GM10266 (cell line): ENCODE measurements at regions not wholly inside any gene's neighbourhood (a gene's known extent, or its start where the extent isn't known, plus 50 kb on each side); places are given as distances from the start of the nearest gene placed in this dataset.
"Not testable (repeated sequence)": the region's sequence is repeated elsewhere in the genome, so short reads cannot be mapped to it uniquely, and the experiment has no call there.

Experiments
- DNase-seq: peaks from one replicate; pipeline ENCODE4 v3.0.0; 2012; ENCODE audit errors: extremely low spot score
- TF ChIP-seq, protein P1 (sequence below): IDR thresholded peaks from 2 replicates; pipeline ENCODE4 v1.5.1; 2012; ENCODE audit warnings: mild to moderate bottlenecking, low read depth; ENCODE audit not compliant: control insufficient read depth, insufficient read depth; ENCODE audit errors: missing control alignments

- no peak for DNase-seq
These were observed 303.1 kb upstream of the CDYL start for GRCh38 chr6:4472969-4473642.

GRCh38 chr6:4472222-4472621, 304.0 kb upstream of the CDYL start:
- DNase-seq = no peak
- TF ChIP-seq, protein P1, sequence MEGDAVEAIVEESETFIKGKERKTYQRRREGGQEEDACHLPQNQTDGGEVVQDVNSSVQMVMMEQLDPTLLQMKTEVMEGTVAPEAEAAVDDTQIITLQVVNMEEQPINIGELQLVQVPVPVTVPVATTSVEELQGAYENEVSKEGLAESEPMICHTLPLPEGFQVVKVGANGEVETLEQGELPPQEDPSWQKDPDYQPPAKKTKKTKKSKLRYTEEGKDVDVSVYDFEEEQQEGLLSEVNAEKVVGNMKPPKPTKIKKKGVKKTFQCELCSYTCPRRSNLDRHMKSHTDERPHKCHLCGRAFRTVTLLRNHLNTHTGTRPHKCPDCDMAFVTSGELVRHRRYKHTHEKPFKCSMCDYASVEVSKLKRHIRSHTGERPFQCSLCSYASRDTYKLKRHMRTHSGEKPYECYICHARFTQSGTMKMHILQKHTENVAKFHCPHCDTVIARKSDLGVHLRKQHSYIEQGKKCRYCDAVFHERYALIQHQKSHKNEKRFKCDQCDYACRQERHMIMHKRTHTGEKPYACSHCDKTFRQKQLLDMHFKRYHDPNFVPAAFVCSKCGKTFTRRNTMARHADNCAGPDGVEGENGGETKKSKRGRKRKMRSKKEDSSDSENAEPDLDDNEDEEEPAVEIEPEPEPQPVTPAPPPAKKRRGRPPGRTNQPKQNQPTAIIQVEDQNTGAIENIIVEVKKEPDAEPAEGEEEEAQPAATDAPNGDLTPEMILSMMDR = no peak

More at GRCh38 chr6:4472969-4473642, 303.1 kb upstream of the CDYL start:
- TF ChIP-seq, protein P1 = no peak

DNA sequence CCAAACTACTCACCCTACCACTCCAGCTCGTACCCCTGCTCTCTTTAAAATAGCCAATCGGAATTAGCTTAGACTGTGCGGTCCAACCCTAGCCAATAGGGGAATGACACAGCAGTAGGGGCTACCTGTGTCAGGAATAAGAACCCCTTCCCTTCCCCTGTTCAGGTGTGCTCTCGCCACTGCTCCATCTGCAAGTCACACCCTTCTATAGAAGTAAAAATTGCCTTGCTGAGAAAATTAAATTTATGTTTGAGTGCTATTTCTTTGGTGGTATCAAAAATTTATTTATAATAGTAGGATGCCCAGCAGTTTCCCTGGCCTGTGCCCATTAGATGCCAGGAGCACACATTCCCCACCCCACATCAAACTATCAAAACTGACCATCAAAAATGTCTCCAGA, 304.7 kb upstream of the CDYL start:
- not testable (repeated sequence) for DNase-seq

DNA sequence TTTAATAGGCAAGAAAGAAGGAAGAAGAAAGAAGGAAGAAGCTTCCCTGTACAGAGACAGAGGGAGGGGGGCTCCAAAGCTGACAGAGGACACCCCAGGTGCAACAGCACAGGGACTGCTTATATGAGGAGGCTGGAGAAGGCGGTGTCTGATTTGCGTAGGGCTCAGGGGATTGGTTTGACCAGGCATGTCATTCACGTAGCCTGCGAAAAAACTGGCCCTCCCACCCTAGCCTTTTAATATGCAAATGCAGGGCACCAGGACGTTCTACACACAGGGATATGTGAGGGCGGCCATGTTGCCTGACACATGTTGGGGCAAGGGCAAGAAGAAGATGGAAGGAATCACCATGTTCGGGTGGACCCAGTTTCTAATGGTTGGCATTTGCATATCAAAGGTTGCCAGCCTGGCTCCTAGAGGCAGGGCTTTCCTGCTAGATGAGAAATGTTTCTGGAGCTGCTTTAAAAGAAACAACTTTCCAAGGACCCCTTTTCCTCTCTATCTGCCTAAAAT, 305.4 kb upstream of the CDYL start:
- no peak for DNase-seq
- TF ChIP-seq, protein P1 = no peak

- TF ChIP-seq, protein P1 = no peak
- no peak for DNase-seq
These were observed 309.3 kb upstream of the CDYL start for GRCh38 chr6:4466769-4467480.

DNA sequence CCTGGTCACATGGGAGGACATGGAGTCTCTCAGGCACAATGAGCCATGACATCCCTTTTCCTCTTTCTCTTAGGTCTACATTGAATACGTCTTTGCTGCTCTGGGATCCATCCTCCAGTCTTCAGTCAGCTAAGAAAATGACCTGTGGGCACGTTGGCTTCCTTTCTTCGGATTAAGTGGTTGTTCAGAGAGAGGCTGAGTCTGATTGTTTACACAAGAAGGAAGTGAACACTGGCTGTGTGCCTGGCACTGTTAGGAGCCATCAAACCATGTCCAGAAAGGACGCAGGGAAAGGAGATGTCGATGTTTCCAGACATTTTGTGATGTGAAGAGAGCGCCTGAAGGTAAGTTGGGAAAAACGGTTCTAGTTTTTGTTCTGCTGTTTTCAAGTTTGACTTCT, 309.9 kb upstream of the CDYL start:
- no peak for DNase-seq

GRCh38 chr6:4464638-4465037, 311.6 kb upstream of the CDYL start:
- DNase-seq = no peak
- TF ChIP-seq, protein P1 = no peak

More for the DNA sequence above, 309.9 kb upstream of the CDYL start:
- TF ChIP-seq, protein P1 = no peak
